GM12878 (cell line): ENCODE measurements at regions not wholly inside any gene's neighbourhood (a gene's known extent, or its start where the extent isn't known, plus 50 kb on each side); places are given as distances from the start of the nearest gene placed in this dataset.
A peak's percentile ranks its signal among the peaks of the same experiment; 100 is the strongest.

Experiments
- ATAC-seq: fragments of 200-7000 bp; cut with Tn5 transposase; 3 replicates; pipeline ENCODE4 v1.9.1; 2020; ENCODE audit warnings: mild to moderate bottlenecking, moderate library complexity
- BruUV-seq: library from RNA; stranded (reverse); fragments of 400-500 nt; replicated peaks from 2 replicates; lab custom pipeline; 2021; lab: Mats Ljungman, UMichigan
- CTCF ChIA-PET: fragments of 300-600 bp; sonication (Branson Sonifier 250); formaldehyde crosslinking; extraction: SDS; loops from one replicate; lab custom pipeline; 2021; ENCODE audit warnings: inconsistent platforms; lab: Yijun Ruan, JAX
- POLR2A ChIA-PET: fragments of 350-600 bp; formaldehyde crosslinking; extraction: SDS; loops from one replicate; lab custom pipeline; 2021; ENCODE audit warnings: inconsistent platforms; lab: Charles Lee
- RAD21 ChIA-PET: fragments of 300-600 bp; sonication (Branson Sonifier 250); formaldehyde crosslinking; loops from one replicate; lab custom pipeline; 2023; ENCODE audit warnings: antibody characterized with exemption; ENCODE audit not compliant: unreplicated experiment; lab: Charles Lee
- SMC1A ChIA-PET: fragments of 300-600 bp; sonication (Branson Sonifier 250); formaldehyde crosslinking; loops from one replicate; lab custom pipeline; 2023; ENCODE audit not compliant: unreplicated experiment, uncharacterized antibody; lab: Charles Lee
- DNase-seq: peaks from one replicate; pipeline ENCODE4 v3.0.0-alpha.2; 2011; ENCODE audit warnings: low read depth, low spot score
- FAIRE-seq: peaks from 3 replicates; lab custom pipeline; 2011; peaks lifted over from hg19 to GRCh38; lab: Jason Lieb, UNC
- H2AFZ ChIP-seq: 2 replicates; pipeline ENCODE4 v1.6.0; 2011; ENCODE audit warnings: low read depth, low read length, control low read depth; ENCODE audit not compliant: control insufficient read depth
- H3K27ac ChIP-seq: 2 replicates; pipeline ENCODE4 v1.5.1; 2011; ENCODE audit warnings: control low read depth; ENCODE audit not compliant: control insufficient read depth, insufficient read depth
- H3K27me3 ChIP-seq, 2 experiments: replicated peaks in 1 of 2; 2 replicates each; pipeline versions ENCODE4 v1.6.0 to v1.6.1; 2011; ENCODE audit warnings: low read length in 1 of 2; ENCODE audit not compliant: control insufficient read depth in 2 of 2, insufficient read depth in 2 of 2
- H3K36me3 ChIP-seq, 2 experiments: 2 replicates each; pipeline ENCODE4 v1.5.1; 2011; ENCODE audit warnings: low read length in 1 of 2; ENCODE audit not compliant: control insufficient read depth in 2 of 2, insufficient read depth in 2 of 2
- H3K4me1 ChIP-seq: 2 replicates; pipeline ENCODE4 v1.6.1; 2011; ENCODE audit warnings: mild to moderate bottlenecking, low read length, moderate library complexity, mixed read lengths; ENCODE audit not compliant: control insufficient read depth, insufficient read depth
- H3K4me2 ChIP-seq: 2 replicates; pipeline ENCODE4 v1.6.0; 2011; ENCODE audit warnings: control low read depth; ENCODE audit not compliant: control insufficient read depth, insufficient read depth
- H3K4me3 ChIP-seq: fragments of 200-600 bp; sonication (generic); 2 replicates; pipeline ENCODE4 v1.5.1; 2016
- H3K79me2 ChIP-seq: 2 replicates; pipeline ENCODE4 v1.6.0; 2011; ENCODE audit warnings: low read length; ENCODE audit not compliant: control insufficient read depth, insufficient read depth
- H3K9ac ChIP-seq: 2 replicates; pipeline ENCODE4 v1.8.0; 2011; ENCODE audit warnings: low read length, control low read depth, mixed read lengths; ENCODE audit not compliant: control insufficient read depth, insufficient read depth
- H3K9me3 ChIP-seq: replicated peaks from 3 replicates; pipeline ENCODE4 v1.5.1; 2011; ENCODE audit warnings: mild to moderate bottlenecking, low read length; ENCODE audit not compliant: control insufficient read depth, insufficient read depth
- H4K20me1 ChIP-seq: 2 replicates; pipeline ENCODE4 v1.6.0; 2011; ENCODE audit not compliant: control insufficient read depth, insufficient read depth
- CBX5 ChIP-seq: sonication (generic); IDR thresholded peaks from 2 replicates; pipeline ENCODE4 v1.6.1; 2016; ENCODE audit warnings: low read depth, moderate library complexity, mild to moderate bottlenecking, inconsistent platforms
- CHD4 ChIP-seq: fragments of 200-600 bp; sonication (generic); IDR thresholded peaks from 2 replicates; pipeline ENCODE4 v1.6.1; 2016; ENCODE audit warnings: mild to moderate bottlenecking
- DPF2 ChIP-seq: fragments of 450-650 bp; IDR thresholded peaks from 2 replicates; pipeline ENCODE4 v1.6.1; 2017; ENCODE audit warnings: mild to moderate bottlenecking
- FOXK2 ChIP-seq: fragments of 450-650 bp; IDR thresholded peaks from 2 replicates; pipeline ENCODE4 v1.6.1; 2017; ENCODE audit warnings: mild to moderate bottlenecking, moderate library complexity
- HDGF ChIP-seq: fragments of 450-650 bp; IDR thresholded peaks from 2 replicates; pipeline ENCODE4 v1.6.1; 2016; ENCODE audit warnings: antibody characterized with exemption
- HSF1 ChIP-seq: fragments of 150-350 bp; IDR thresholded peaks from 2 replicates; pipeline ENCODE4 v1.6.1; 2014; ENCODE audit warnings: mild to moderate bottlenecking, low read depth, low read length
- IRF3 ChIP-seq: fragments of 450-650 bp; IDR thresholded peaks from 2 replicates; pipeline ENCODE4 v1.6.1; 2014; ENCODE audit warnings: mild to moderate bottlenecking
- MLLT1 ChIP-seq: fragments of 450-650 bp; IDR thresholded peaks from 2 replicates; pipeline ENCODE4 v1.6.1; 2016; ENCODE audit warnings: mild to moderate bottlenecking
- MYC ChIP-seq: IDR thresholded peaks from 2 replicates; pipeline ENCODE4 v1.6.1; 2011; ENCODE audit warnings: mild to moderate bottlenecking, low read length, moderate library complexity, inconsistent platforms; ENCODE audit not compliant: insufficient read depth, insufficient replicate concordance, insufficient read length, severe bottlenecking
- POLR2A ChIP-seq: IDR thresholded peaks from 2 replicates; pipeline ENCODE4 v1.6.1; 2011; ENCODE audit warnings: low read depth, mild to moderate bottlenecking, low read length
- PRDM15 ChIP-seq: fragments of 450-650 bp; formaldehyde crosslinking; IDR thresholded peaks from 2 replicates; pipeline ENCODE4 v1.4.0; 2020; ENCODE audit warnings: mild to moderate bottlenecking, moderate library complexity
- RAD21 ChIP-seq: IDR thresholded peaks from 2 replicates; pipeline ENCODE4 v1.6.1; 2011; ENCODE audit warnings: mild to moderate bottlenecking, low read depth, low read length, moderate library complexity; ENCODE audit not compliant: insufficient read depth
- RUNX3 ChIP-seq: IDR thresholded peaks from 2 replicates; pipeline ENCODE4 v1.6.1; 2012; ENCODE audit warnings: low read length, inconsistent platforms
- SP1 ChIP-seq: IDR thresholded peaks from one replicate; pipeline ENCODE4 v1.6.1; 2011; ENCODE audit warnings: low read depth, low read length
- USF2 ChIP-seq: IDR thresholded peaks from 2 replicates; pipeline ENCODE4 v1.6.1; 2011; ENCODE audit warnings: low read depth, low read length, improper control_type of control experiment, borderline replicate concordance
- YY1 ChIP-seq: IDR thresholded peaks from 2 replicates; pipeline ENCODE4 v1.6.1; 2011; ENCODE audit warnings: low read depth, mild to moderate bottlenecking, low read length
- WGBS: methylation state at CpG from one replicate; pipeline ENCODE4 v1.1.6; 2016; ENCODE audit warnings: low lambda C conversion rate; ENCODE audit not compliant: insufficient replicate concordance, insufficient coverage; ENCODE audit errors: missing lambda C conversion rate; 5-methylcytosine and 5-hydroxymethylcytosine counted together
- in situ Hi-C: fragments of 300-500 bp; cut with MboI; formaldehyde crosslinking; loops from 9 replicates; pipeline ENCODE4 v1.14.3; 2018; ENCODE audit warnings: mixed read lengths
- intact Hi-C: fragments of 100-400 bp; cut with micrococcal nuclease; formaldehyde crosslinking; loops from one replicate; pipeline ENCODE4 v1.14.2; 2022; ENCODE audit not compliant: unreplicated experiment

GRCh38 chr4:161256716-161257115 lies 907.1 kb downstream of the FSTL5 start (continued):
- TF ChIP-seq MLLT1 (no peak), RAD21 (peak; percentile 81), YY1 (no peak), IRF3 (no peak), CBX5 (no peak), FOXK2 (no peak)

GRCh38 chr4:161256172-161256571 lies 907.6 kb downstream of the FSTL5 start:
- Histone ChIP-seq H3K4me3 (no peak overlapping the region), H3K9me3 (no peaks in the 10 kb centered on the region; the same call in 2 of the 3 replicates), H3K79me2 (no peaks in the 10 kb centered on the region), H3K27me3 (no peaks in the 10 kb centered on the region), H2AFZ (no peak overlapping the region), H4K20me1 (no peaks in the 10 kb centered on the region), H3K27ac (no peak overlapping the region), H3K36me3 (no peaks in the 10 kb centered on the region), H3K9ac (no peak overlapping the region), H3K4me2 (no peak overlapping the region), H3K4me1 (no peaks in the 10 kb centered on the region)
- BruUV-seq: no TSS peak
- DNase-seq (no peak), FAIRE-seq (no peak), ATAC-seq (no peak)
- CTCF ChIA-PET: interaction anchor here (0.6 to 3.2 kb wide), 17 partner anchors 10 to 697 kb away, joined by 3 to 21 read pairs (median 6); no protein-coding TSS in a partner anchor
- SMC1A ChIA-PET: interaction anchor here (0.6 to 3.0 kb wide), 7 partner anchors 15 to 697 kb away, joined by 3 to 24 read pairs (median 3); no protein-coding TSS in a partner anchor
- in situ Hi-C loops: loop anchor here (25.0 kb wide), 1 partner anchor 706 kb away; no protein-coding TSS in a partner anchor
- RAD21 ChIA-PET: interaction anchor here (1.5 to 6.2 kb wide), 2 partner anchors 424 to 695 kb away, joined by 3 to 40 read pairs; no protein-coding TSS in a partner anchor
- intact Hi-C loops: loop anchor here (1.0 to 5.0 kb wide), 3 partner anchors 64 to 386 kb away; no protein-coding TSS in a partner anchor
- POLR2A ChIA-PET: no interaction called here
- 0% methylated on average over 5 of the region's 5 CpGs for WGBS
- TF ChIP-seq PRDM15 (CRISPR knock-in tag): no peak
- no peak for TF ChIP-seq SP1
- no peak for TF ChIP-seq USF2
- TF ChIP-seq CHD4: no peak
- TF ChIP-seq RUNX3: no peak
- TF ChIP-seq MYC: no peak
- no peak for TF ChIP-seq HDGF
- TF ChIP-seq DPF2: no peak
- no peak for TF ChIP-seq HSF1
- TF ChIP-seq POLR2A: no peak
